ENCODE measurements at regions not wholly inside any gene's neighbourhood (a gene's known extent, or its start where the extent isn't known, plus 50 kb on each side); places are given as distances from the start of the nearest gene placed in this dataset.

DNA sequence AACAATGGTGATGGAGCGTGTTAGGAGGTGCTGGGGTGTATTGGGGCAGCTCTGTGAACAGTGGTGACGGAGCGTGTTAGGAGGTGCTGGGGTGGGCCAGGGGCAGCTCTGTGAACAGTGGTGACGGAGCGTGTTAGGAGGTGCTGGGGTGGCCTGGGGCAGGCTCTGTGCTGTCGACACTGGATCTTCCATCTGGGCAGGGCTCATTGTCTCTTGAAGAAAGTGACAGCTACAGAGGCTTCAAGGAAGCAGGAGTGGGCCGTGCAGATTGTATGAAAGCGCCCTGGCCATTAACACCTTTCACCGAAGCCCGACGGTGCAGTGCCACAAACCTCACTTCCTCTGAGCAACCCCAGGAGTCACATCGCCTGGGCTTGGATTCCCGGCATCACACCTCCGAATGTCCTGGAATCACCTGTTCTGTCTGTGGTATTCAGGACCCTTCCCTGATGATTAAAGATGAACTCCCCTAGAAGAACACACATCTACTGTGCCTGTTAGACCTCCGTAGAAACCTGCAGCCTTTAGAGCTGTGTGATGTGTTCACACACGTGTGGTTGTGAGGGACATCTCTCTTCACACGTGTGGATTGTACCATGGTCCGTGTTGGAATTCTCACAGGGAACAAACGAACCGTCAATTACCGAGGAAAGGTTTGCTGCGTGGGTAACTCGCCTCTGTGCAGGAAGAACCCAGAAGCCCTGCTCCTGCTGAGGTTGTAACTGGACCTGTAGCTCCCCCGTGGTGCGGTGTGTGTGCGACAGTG lies 377.7 kb downstream of the THBS2 start:
- H3K27me3 Mint-ChIP-seq (ENCODE audit: low read depth), result peaks cover 11% of the 10 kb centered on the region
- H3K27ac Mint-ChIP-seq, result no peak overlapping the region
- TF ChIP-seq CTCF (IDR thresholded peaks at IDR 0.05; ENCODE audit: unreplicated experiment), result no peak
- DNase-seq (ENCODE audit: low spot score in 2 of 2, unreplicated experiment in 2 of 2), result no peak
- H3K9me3 Mint-ChIP-seq, result no peaks in the 10 kb centered on the region
- peaks cover 9% of the 10 kb centered on the region for H3K4me1 Mint-ChIP-seq
- no peaks in the 10 kb centered on the region for H3K36me3 Mint-ChIP-seq
- H3K4me3 Mint-ChIP-seq, result no peak overlapping the region

DNA sequence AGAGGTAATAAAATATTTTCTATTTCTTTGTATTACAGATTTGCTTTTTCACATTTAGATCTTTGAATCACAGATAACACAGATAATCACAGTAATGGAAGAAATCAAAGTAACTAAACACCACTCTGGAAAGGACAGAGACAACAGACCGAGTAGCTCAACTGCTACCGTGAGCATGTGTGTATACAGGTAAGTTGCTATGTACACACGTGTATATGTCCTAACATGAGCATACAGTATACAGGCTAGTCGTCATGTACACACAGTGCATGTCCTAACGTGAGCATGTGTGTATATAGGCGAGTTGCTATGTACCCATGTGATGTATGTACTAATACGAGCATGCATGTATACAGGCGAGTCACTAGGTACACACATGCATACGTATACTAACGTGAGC lies 379.0 kb downstream of the THBS2 start:
- Mint-ChIP-seq H3K36me3 (no peaks in the 10 kb centered on the region), H3K4me3 (no peak overlapping the region), H3K27ac (no peak overlapping the region), H3K9me3 (no peaks in the 10 kb centered on the region), H3K4me1 (peaks cover 9% of the 10 kb centered on the region), H3K27me3 (ENCODE audit: low read depth) (peaks cover 11% of the 10 kb centered on the region)
- TF ChIP-seq CTCF (IDR thresholded peaks at IDR 0.05; ENCODE audit: unreplicated experiment), result no peak
- DNase-seq (ENCODE audit: low spot score in 2 of 2, unreplicated experiment in 2 of 2), result no peak

- Mint-ChIP-seq H3K36me3 (no peaks in the 10 kb centered on the region), H3K27ac (no peak overlapping the region), H3K27me3 (ENCODE audit: low read depth) (peaks cover 11% of the 10 kb centered on the region), H3K4me1 (peaks cover 9% of the 10 kb centered on the region), H3K9me3 (no peaks in the 10 kb centered on the region), H3K4me3 (no peak overlapping the region)
- no peak for TF ChIP-seq CTCF (IDR thresholded peaks at IDR 0.05; ENCODE audit: unreplicated experiment)
- DNase-seq (ENCODE audit: low spot score in 2 of 2, unreplicated experiment in 2 of 2), result no peak
Measured at GRCh38 chr6:168873278-168874190, 380.1 kb downstream of the THBS2 start.

- no peaks in the 10 kb centered on the region for H3K36me3 Mint-ChIP-seq
- no peak for DNase-seq (ENCODE audit: low spot score in 2 of 2, unreplicated experiment in 2 of 2)
- peaks cover 9% of the 10 kb centered on the region for H3K4me1 Mint-ChIP-seq
- peaks cover 11% of the 10 kb centered on the region for H3K27me3 Mint-ChIP-seq (ENCODE audit: low read depth)
- H3K4me3 Mint-ChIP-seq, result no peak overlapping the region
- no peak for TF ChIP-seq CTCF (IDR thresholded peaks at IDR 0.05; ENCODE audit: unreplicated experiment)
- no peak overlapping the region for H3K27ac Mint-ChIP-seq
- H3K9me3 Mint-ChIP-seq, result no peaks in the 10 kb centered on the region
Measured at GRCh38 chr6:168871642-168872315, 381.9 kb downstream of the THBS2 start.

GRCh38 chr6:168870982-168871381 lies 382.7 kb downstream of the THBS2 start:
- H3K27ac Mint-ChIP-seq, result no peak overlapping the region
- H3K27me3 Mint-ChIP-seq (ENCODE audit: low read depth), result peaks cover 11% of the 10 kb centered on the region
- no peak for DNase-seq (ENCODE audit: low spot score in 2 of 2, unreplicated experiment in 2 of 2)
- H3K4me1 Mint-ChIP-seq, result peaks cover 9% of the 10 kb centered on the region
- H3K9me3 Mint-ChIP-seq, result no peaks in the 10 kb centered on the region
- H3K36me3 Mint-ChIP-seq, result no peaks in the 10 kb centered on the region
- TF ChIP-seq CTCF (IDR thresholded peaks at IDR 0.05; ENCODE audit: unreplicated experiment), result no peak
- no peak overlapping the region for H3K4me3 Mint-ChIP-seq
